ENCODE measurements at regions not wholly inside any gene's neighbourhood (a gene's known extent, or its start where the extent isn't known, plus 50 kb on each side); places are given as distances from the start of the nearest gene placed in this dataset.

- H3K36me3 Mint-ChIP-seq (ENCODE audit: unreplicated experiment), result no peaks in the 10 kb centered on the region
- no peaks in the 10 kb centered on the region for H3K4me1 Mint-ChIP-seq (ENCODE audit: low read depth, unreplicated experiment)
- H3K4me3 Mint-ChIP-seq (ENCODE audit: unreplicated experiment), result no peak overlapping the region
- no peak for DNase-seq
- H3K27ac Mint-ChIP-seq (ENCODE audit: unreplicated experiment), result no peak overlapping the region
- TF ChIP-seq CTCF (IDR thresholded peaks at IDR 0.05; ENCODE audit: partially characterized antibody, unreplicated experiment), result no peak
- H3K27me3 Mint-ChIP-seq (ENCODE audit: unreplicated experiment), result no peaks in the 10 kb centered on the region
- H3K9me3 Mint-ChIP-seq (ENCODE audit: unreplicated experiment), result no peaks in the 10 kb centered on the region
Observed at GRCh38 chr7:120014925-120015465, 258.0 kb upstream of the KCND2 start.

- H3K36me3 Mint-ChIP-seq (ENCODE audit: unreplicated experiment), result no peaks in the 10 kb centered on the region
- no peaks in the 10 kb centered on the region for H3K4me1 Mint-ChIP-seq (ENCODE audit: low read depth, unreplicated experiment)
- no peak overlapping the region for H3K4me3 Mint-ChIP-seq (ENCODE audit: unreplicated experiment)
- H3K27me3 Mint-ChIP-seq (ENCODE audit: unreplicated experiment), result no peaks in the 10 kb centered on the region
- TF ChIP-seq CTCF (IDR thresholded peaks at IDR 0.05; ENCODE audit: partially characterized antibody, unreplicated experiment), result no peak
- DNase-seq, result no peak
- H3K9me3 Mint-ChIP-seq (ENCODE audit: unreplicated experiment), result no peaks in the 10 kb centered on the region
- no peak overlapping the region for H3K27ac Mint-ChIP-seq (ENCODE audit: unreplicated experiment)
Observed at GRCh38 chr7:120021085-120021484, 251.9 kb upstream of the KCND2 start.

GRCh38 chr7:120023494-120024167, 249.3 kb upstream of the KCND2 start:
- no peak overlapping the region for H3K4me3 Mint-ChIP-seq (ENCODE audit: unreplicated experiment)
- H3K4me1 Mint-ChIP-seq (ENCODE audit: low read depth, unreplicated experiment), result no peaks in the 10 kb centered on the region
- no peaks in the 10 kb centered on the region for H3K9me3 Mint-ChIP-seq (ENCODE audit: unreplicated experiment)
- H3K36me3 Mint-ChIP-seq (ENCODE audit: unreplicated experiment), result no peaks in the 10 kb centered on the region
- no peak overlapping the region for H3K27ac Mint-ChIP-seq (ENCODE audit: unreplicated experiment)
- no peak for DNase-seq
- H3K27me3 Mint-ChIP-seq (ENCODE audit: unreplicated experiment), result no peaks in the 10 kb centered on the region
- no peak for TF ChIP-seq CTCF (IDR thresholded peaks at IDR 0.05; ENCODE audit: partially characterized antibody, unreplicated experiment)

- Mint-ChIP-seq H3K27me3 (ENCODE audit: unreplicated experiment) (no peaks in the 10 kb centered on the region), H3K36me3 (ENCODE audit: unreplicated experiment) (no peaks in the 10 kb centered on the region), H3K27ac (ENCODE audit: unreplicated experiment) (no peak overlapping the region), H3K9me3 (ENCODE audit: unreplicated experiment) (no peaks in the 10 kb centered on the region), H3K4me1 (ENCODE audit: low read depth, unreplicated experiment) (no peaks in the 10 kb centered on the region), H3K4me3 (ENCODE audit: unreplicated experiment) (no peak overlapping the region)
- no peak for DNase-seq
- no peak for TF ChIP-seq CTCF (IDR thresholded peaks at IDR 0.05; ENCODE audit: partially characterized antibody, unreplicated experiment)
Observed at GRCh38 chr7:120028636-120029035, 244.3 kb upstream of the KCND2 start.

- Mint-ChIP-seq H3K27me3 (ENCODE audit: unreplicated experiment) (no peaks in the 10 kb centered on the region), H3K27ac (ENCODE audit: unreplicated experiment) (no peak overlapping the region), H3K36me3 (ENCODE audit: unreplicated experiment) (no peaks in the 10 kb centered on the region), H3K9me3 (ENCODE audit: unreplicated experiment) (no peaks in the 10 kb centered on the region), H3K4me3 (ENCODE audit: unreplicated experiment) (no peak overlapping the region), H3K4me1 (ENCODE audit: low read depth, unreplicated experiment) (no peaks in the 10 kb centered on the region)
- no peak for DNase-seq
- TF ChIP-seq CTCF (IDR thresholded peaks at IDR 0.05; ENCODE audit: partially characterized antibody, unreplicated experiment), result no peak
Observed at GRCh38 chr7:120030876-120031275, 242.1 kb upstream of the KCND2 start.

Data from glutamatergic neuron (in vitro differentiated cells).